SK-N-SH (cell line): ENCODE measurements at regions not wholly inside any gene's neighbourhood (a gene's known extent, or its start where the extent isn't known, plus 50 kb on each side); places are given as distances from the start of the nearest gene placed in this dataset.
A peak's percentile ranks its signal among the peaks of the same experiment; 100 is the strongest.

ENCODE experiments used
- CTCF ChIP-seq: fragments of 200-600 bp; sonication (generic); IDR thresholded peaks from 2 replicates; pipeline ENCODE4 v1.6.1; 2017; ENCODE audit warnings: antibody characterized with exemption, mild to moderate bottlenecking, moderate library complexity
- EZH2phosphoT487 ChIP-seq: fragments of 200-600 bp; sonication (generic); IDR thresholded peaks from 2 replicates; pipeline ENCODE4 v1.6.1; 2017; ENCODE audit warnings: low read depth, mixed run types, mild to moderate bottlenecking, antibody characterized with exemption, moderate library complexity, borderline replicate concordance
- MXI1 ChIP-seq: IDR thresholded peaks from 2 replicates; pipeline ENCODE4 v1.6.1; 2012; ENCODE audit warnings: mild to moderate bottlenecking, low read depth, low read length, improper control_type of control experiment
- POLR2AphosphoS5 ChIP-seq: IDR thresholded peaks from 2 replicates; pipeline ENCODE4 v1.6.1; 2012; ENCODE audit warnings: low read depth, low read length
- TCF12 ChIP-seq: IDR thresholded peaks from 2 replicates; pipeline ENCODE4 v1.4.0; 2012

- no peak for TF ChIP-seq CTCF
- TF ChIP-seq EZH2phosphoT487, result no peak
- peak; percentile 78; the same call in 1 of the 2 replicates for TF ChIP-seq POLR2AphosphoS5
- no peak for TF ChIP-seq MXI1
- TF ChIP-seq TCF12, result peak; percentile 98
Measured at GRCh38 chr14:61147831-61148549, 133.1 kb downstream of the TMEM30B start.
